ENCODE measurements at regions not wholly inside any gene's neighbourhood (a gene's known extent, or its start where the extent isn't known, plus 50 kb on each side); places are given as distances from the start of the nearest gene placed in this dataset.

DNA sequence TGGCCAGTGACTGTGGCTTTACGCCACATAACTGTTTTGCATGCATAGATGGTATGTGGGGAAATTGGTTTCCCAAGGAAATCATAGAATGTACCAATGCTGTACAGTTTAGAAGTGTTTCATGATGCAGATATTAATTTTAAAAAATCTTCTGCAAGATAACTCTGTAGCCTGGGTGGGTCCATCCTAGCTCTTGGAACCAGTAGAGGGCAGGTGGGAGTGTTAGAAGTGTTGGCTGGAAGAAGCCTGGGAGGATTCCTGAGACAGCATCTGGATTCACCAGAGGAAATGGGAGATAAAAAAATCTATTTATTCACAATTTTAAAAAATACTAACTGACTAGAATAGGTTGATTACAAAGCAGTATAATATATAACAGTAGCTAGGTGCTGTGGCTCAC lies 139.9 kb upstream of the GRIA4 start:
- TF ChIP-seq EZH2 (IDR thresholded peaks at IDR 0.05; ENCODE audit: borderline replicate concordance, insufficient read depth, low read depth, low read length, poor library complexity, severe bottlenecking), result no peak
- TF ChIP-seq, protein P1, sequence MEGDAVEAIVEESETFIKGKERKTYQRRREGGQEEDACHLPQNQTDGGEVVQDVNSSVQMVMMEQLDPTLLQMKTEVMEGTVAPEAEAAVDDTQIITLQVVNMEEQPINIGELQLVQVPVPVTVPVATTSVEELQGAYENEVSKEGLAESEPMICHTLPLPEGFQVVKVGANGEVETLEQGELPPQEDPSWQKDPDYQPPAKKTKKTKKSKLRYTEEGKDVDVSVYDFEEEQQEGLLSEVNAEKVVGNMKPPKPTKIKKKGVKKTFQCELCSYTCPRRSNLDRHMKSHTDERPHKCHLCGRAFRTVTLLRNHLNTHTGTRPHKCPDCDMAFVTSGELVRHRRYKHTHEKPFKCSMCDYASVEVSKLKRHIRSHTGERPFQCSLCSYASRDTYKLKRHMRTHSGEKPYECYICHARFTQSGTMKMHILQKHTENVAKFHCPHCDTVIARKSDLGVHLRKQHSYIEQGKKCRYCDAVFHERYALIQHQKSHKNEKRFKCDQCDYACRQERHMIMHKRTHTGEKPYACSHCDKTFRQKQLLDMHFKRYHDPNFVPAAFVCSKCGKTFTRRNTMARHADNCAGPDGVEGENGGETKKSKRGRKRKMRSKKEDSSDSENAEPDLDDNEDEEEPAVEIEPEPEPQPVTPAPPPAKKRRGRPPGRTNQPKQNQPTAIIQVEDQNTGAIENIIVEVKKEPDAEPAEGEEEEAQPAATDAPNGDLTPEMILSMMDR (IDR thresholded peaks at IDR 0.05), result no peak

Data from B cell (primary cell).